CD8-positive, alpha-beta memory T cell (primary cell): ENCODE measurements at regions not wholly inside any gene's neighbourhood (a gene's known extent, or its start where the extent isn't known, plus 50 kb on each side); places are given as distances from the start of the nearest gene placed in this dataset.

Experiments
- CTCF ChIA-PET: fragments of 350-600 bp; sonication (Branson Sonifier 250); formaldehyde crosslinking; loops from one replicate; lab custom pipeline; 2021; ENCODE audit warnings: antibody characterized with exemption; lab: Charles Lee
- POLR2A ChIA-PET: fragments of 350-600 bp; sonication (Branson Sonifier 250); formaldehyde crosslinking; loops from one replicate; lab custom pipeline; 2021; ENCODE audit warnings: antibody characterized with exemption; lab: Charles Lee
- DNase-seq, 5 donors: peaks; one replicate each; pipeline versions ENCODE4 v3.0.0 to v3.0.0-alpha.2; 2020 to 2022; ENCODE audit warnings: mixed read lengths in 1 of 5
- H3K27ac ChIP-seq: one replicate; pipeline ENCODE4 v1.7.0; 2013; ENCODE audit warnings: low read depth, mild to moderate bottlenecking, low read length, moderate library complexity
- H3K27me3 ChIP-seq: 2 replicates; pipeline ENCODE4 v1.7.0; 2013; ENCODE audit warnings: low read length, mild to moderate bottlenecking; ENCODE audit not compliant: insufficient read depth, poor library complexity, severe bottlenecking
- H3K36me3 ChIP-seq: 2 replicates; pipeline ENCODE4 v1.7.0; 2013; ENCODE audit warnings: mild to moderate bottlenecking, low read length, moderate library complexity; ENCODE audit not compliant: insufficient read depth
- H3K4me1 ChIP-seq: 2 replicates; pipeline ENCODE4 v1.7.0; 2013; ENCODE audit warnings: mild to moderate bottlenecking, low read length, moderate library complexity; ENCODE audit not compliant: insufficient read depth
- H3K4me3 ChIP-seq: 2 replicates; pipeline ENCODE4 v1.7.0; 2013; ENCODE audit warnings: mild to moderate bottlenecking, low read length
- H3K9me3 ChIP-seq: 2 replicates; pipeline ENCODE4 v1.7.0; 2013; ENCODE audit warnings: mild to moderate bottlenecking, low read length
- H3K27ac Mint-ChIP-seq, 8 donors: one replicate each; pipeline ENCODE4 v1.8.0; 2020 to 2021; ENCODE audit warnings: mixed read lengths in 8 of 8, mild to moderate bottlenecking in 6 of 8, inconsistent platforms in 3 of 8, moderate library complexity in 3 of 8
- H3K27me3 Mint-ChIP-seq, 2 donors: one replicate each; pipeline ENCODE4 v1.8.0; 2020 to 2021; ENCODE audit warnings: mixed read lengths in 2 of 2, mild to moderate bottlenecking in 1 of 2, moderate library complexity in 1 of 2
- H3K36me3 Mint-ChIP-seq, 3 donors: one replicate each; pipeline ENCODE4 v1.8.0; 2020 to 2021; ENCODE audit warnings: mixed read lengths in 3 of 3, inconsistent platforms in 1 of 3, mild to moderate bottlenecking in 1 of 3
- H3K4me1 Mint-ChIP-seq, 3 donors: one replicate each; pipeline ENCODE4 v1.8.0; 2020 to 2021; ENCODE audit warnings: mixed read lengths in 3 of 3, inconsistent platforms in 1 of 3, mild to moderate bottlenecking in 1 of 3
- H3K4me3 Mint-ChIP-seq, 7 donors: one replicate each; pipeline ENCODE4 v1.8.0; 2020 to 2021; ENCODE audit warnings: mixed read lengths in 7 of 7, mild to moderate bottlenecking in 6 of 7, moderate library complexity in 4 of 7, inconsistent platforms in 2 of 7
- H3K9me3 Mint-ChIP-seq, 5 donors: one replicate each; pipeline ENCODE4 v1.8.0; 2020 to 2022; ENCODE audit warnings: mixed read lengths in 5 of 5, mild to moderate bottlenecking in 3 of 5, moderate library complexity in 2 of 5, inconsistent platforms in 1 of 5

DNA sequence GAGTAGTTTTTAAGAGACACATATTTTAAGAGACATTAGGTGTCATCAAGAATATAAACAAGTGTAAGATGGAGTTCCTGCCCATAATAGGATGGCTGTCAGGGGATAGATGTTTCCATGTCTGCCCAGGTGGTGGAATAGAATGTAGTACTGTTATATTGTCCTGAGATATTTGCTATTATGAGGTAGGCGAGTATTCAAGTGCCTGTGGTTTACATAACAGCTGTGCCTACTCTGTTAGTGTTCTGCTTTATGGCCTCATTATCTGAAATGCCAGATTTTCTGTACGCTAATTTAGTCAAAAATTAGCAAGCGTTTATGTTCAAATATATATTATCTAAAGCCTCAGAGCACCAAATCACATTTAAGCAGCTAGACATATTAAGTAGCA lies 360.2 kb upstream of the ROPN1 start:
- ChIA-PET CTCF (no interaction called here), POLR2A (no interaction called here)
- H3K27me3 Mint-ChIP-seq = peaks cover 3 to 10% of the 10 kb centered on the region in 2 donors
- no peaks in the 10 kb centered on the region for H3K36me3 Mint-ChIP-seq
- no peaks in the 10 kb centered on the region for H3K27me3 ChIP-seq
- no peak overlapping the region for H3K4me3 Mint-ChIP-seq
- H3K4me3 ChIP-seq = no peak overlapping the region
- no peaks in the 10 kb centered on the region for H3K4me1 Mint-ChIP-seq
- H3K4me1 ChIP-seq = no peaks in the 10 kb centered on the region
- DNase-seq = no peak
- no peaks in the 10 kb centered on the region for H3K36me3 ChIP-seq
- H3K27ac ChIP-seq = no peak overlapping the region
- H3K9me3 Mint-ChIP-seq = peaks cover 0 to 2% (median 0%) of the 10 kb centered on the region in 5 donors
- H3K27ac Mint-ChIP-seq = no peak overlapping the region
- H3K9me3 ChIP-seq = no peaks in the 10 kb centered on the region

DNA sequence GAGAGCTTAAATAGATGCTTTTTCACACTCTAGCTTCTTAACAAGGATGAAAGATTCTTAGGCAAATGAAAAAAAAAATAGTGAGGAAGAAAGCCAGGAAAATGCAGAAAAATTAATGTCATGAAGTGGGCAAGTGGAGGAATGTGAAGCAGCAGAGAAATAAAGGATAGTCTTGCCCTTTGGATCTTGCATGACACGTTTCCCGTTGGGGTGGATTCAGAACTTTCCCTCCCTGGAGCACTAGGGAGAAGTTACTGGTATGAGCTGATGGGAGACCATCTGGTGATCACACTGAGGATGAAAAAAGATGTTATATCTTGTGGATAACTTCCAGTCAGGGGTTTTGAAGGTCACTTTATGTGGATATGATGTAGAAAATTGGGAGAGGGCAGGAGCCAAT lies 361.8 kb upstream of the ROPN1 start:
- no peaks in the 10 kb centered on the region for H3K4me1 Mint-ChIP-seq
- H3K27me3 ChIP-seq = no peaks in the 10 kb centered on the region
- peaks cover 0 to 2% (median 0%) of the 10 kb centered on the region in 5 donors for H3K9me3 Mint-ChIP-seq
- no peak overlapping the region for H3K4me3 ChIP-seq
- no peaks in the 10 kb centered on the region for H3K9me3 ChIP-seq
- POLR2A ChIA-PET = no interaction called here
- no peak overlapping the region for H3K4me3 Mint-ChIP-seq
- peaks cover 3 to 10% of the 10 kb centered on the region in 2 donors for H3K27me3 Mint-ChIP-seq
- CTCF ChIA-PET = no interaction called here
- H3K4me1 ChIP-seq = no peaks in the 10 kb centered on the region
- H3K27ac Mint-ChIP-seq = no peak overlapping the region
- H3K27ac ChIP-seq = no peak overlapping the region
- no peaks in the 10 kb centered on the region for H3K36me3 Mint-ChIP-seq
- no peak for DNase-seq
- no peaks in the 10 kb centered on the region for H3K36me3 ChIP-seq

DNA sequence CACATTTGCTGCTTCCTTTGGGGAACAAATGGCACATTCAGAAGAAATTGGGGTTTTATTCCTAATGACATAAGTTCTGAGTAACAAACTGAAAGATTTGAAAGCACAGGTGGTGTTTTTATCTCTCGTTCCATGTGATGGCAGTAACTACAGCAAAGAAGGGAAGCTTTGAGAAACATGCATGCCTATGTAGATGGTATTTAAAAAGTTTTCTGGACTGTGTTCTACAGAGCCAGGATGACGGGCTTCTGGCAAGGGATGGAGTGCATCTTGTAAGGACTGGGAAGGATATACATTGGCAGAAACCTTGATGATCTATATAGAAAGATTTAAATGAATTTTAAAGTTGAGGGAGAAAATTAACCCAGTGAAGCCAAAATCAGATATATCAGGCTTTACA lies 362.2 kb upstream of the ROPN1 start:
- Mint-ChIP-seq H3K4me3 (no peak overlapping the region), H3K27me3 (peaks cover 3 to 13% of the 10 kb centered on the region in 2 donors), H3K36me3 (no peaks in the 10 kb centered on the region), H3K4me1 (no peaks in the 10 kb centered on the region), H3K9me3 (peaks cover 0 to 3% (median 0%) of the 10 kb centered on the region in 5 donors), H3K27ac (no peak overlapping the region)
- H3K27ac ChIP-seq = no peak overlapping the region
- POLR2A ChIA-PET = no interaction called here
- no peaks in the 10 kb centered on the region for H3K4me1 ChIP-seq
- CTCF ChIA-PET = no interaction called here
- no peak for DNase-seq
- no peaks in the 10 kb centered on the region for H3K9me3 ChIP-seq
- no peaks in the 10 kb centered on the region for H3K27me3 ChIP-seq
- H3K36me3 ChIP-seq = no peaks in the 10 kb centered on the region
- H3K4me3 ChIP-seq = no peak overlapping the region

DNA sequence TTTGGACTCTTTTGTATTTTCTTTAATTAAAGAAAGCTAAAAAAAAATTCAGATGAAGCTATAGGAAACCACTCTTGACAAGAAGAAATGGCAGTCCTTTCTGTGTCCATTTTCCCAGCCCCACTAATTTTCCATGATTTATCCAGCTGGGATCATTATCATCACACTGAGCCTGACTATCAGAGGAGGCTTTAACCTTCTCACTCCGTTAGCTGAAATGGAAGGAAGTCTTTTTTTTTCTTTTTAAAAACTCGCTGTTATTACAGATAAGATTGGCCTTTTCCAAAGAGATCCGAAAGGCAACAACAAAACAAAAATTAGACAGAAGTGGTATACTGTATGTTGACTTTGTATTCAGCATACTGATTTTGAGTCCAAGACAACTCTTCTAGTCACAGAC lies 366.2 kb upstream of the ROPN1 start:
- Histone ChIP-seq H3K9me3 (no peaks in the 10 kb centered on the region), H3K36me3 (no peaks in the 10 kb centered on the region), H3K4me3 (no peak overlapping the region), H3K27me3 (no peaks in the 10 kb centered on the region), H3K4me1 (no peaks in the 10 kb centered on the region), H3K27ac (no peak overlapping the region)
- no peak for DNase-seq
- Mint-ChIP-seq H3K27ac (no peak overlapping the region), H3K9me3 (peaks cover 0 to 6% (median 0%) of the 10 kb centered on the region in 5 donors), H3K4me3 (no peak overlapping the region), H3K4me1 (no peaks in the 10 kb centered on the region), H3K36me3 (no peaks in the 10 kb centered on the region), H3K27me3 (peaks cover 3 to 29% of the 10 kb centered on the region in 2 donors)
- ChIA-PET CTCF (no interaction called here), POLR2A (no interaction called here)

DNA sequence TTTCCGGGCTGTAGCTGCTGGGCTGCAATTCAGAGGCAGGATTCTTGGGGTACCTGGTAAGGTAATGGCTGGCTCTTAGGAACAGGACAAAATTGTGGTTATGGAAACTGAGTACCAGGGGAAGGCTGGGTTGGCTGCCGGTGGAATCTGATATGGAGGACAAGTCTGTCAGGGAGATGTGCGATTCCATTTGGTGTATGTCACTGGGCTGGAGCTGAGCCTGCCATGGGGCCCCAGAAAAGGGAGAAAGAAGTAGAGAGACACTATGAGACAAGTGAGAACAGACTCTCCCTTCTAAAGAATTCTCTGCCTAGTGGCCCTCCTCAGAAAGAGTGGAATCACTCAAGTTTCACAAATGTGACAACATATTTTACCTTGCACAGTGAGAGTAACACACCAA lies 368.2 kb upstream of the ROPN1 start:
- H3K4me1 Mint-ChIP-seq = no peaks in the 10 kb centered on the region
- Histone ChIP-seq H3K4me3 (no peak overlapping the region), H3K4me1 (no peaks in the 10 kb centered on the region), H3K27ac (no peak overlapping the region), H3K9me3 (no peaks in the 10 kb centered on the region), H3K36me3 (no peaks in the 10 kb centered on the region), H3K27me3 (no peaks in the 10 kb centered on the region)
- H3K27me3 Mint-ChIP-seq = peaks cover 3 to 29% of the 10 kb centered on the region in 2 donors
- ChIA-PET CTCF (no interaction called here), POLR2A (no interaction called here)
- H3K36me3 Mint-ChIP-seq = no peaks in the 10 kb centered on the region
- no peak overlapping the region for H3K4me3 Mint-ChIP-seq
- no peak for DNase-seq
- peaks cover 0 to 6% (median 0%) of the 10 kb centered on the region in 5 donors for H3K9me3 Mint-ChIP-seq
- H3K27ac Mint-ChIP-seq = no peak overlapping the region

- POLR2A ChIA-PET = no interaction called here
- Mint-ChIP-seq H3K27ac (no peak overlapping the region), H3K4me3 (no peak overlapping the region), H3K27me3 (peaks cover 3 to 29% of the 10 kb centered on the region in 2 donors), H3K4me1 (no peaks in the 10 kb centered on the region), H3K36me3 (no peaks in the 10 kb centered on the region), H3K9me3 (peaks cover 0 to 6% (median 0%) of the 10 kb centered on the region in 5 donors)
- H3K36me3 ChIP-seq = no peaks in the 10 kb centered on the region
- H3K4me1 ChIP-seq = no peaks in the 10 kb centered on the region
- no peaks in the 10 kb centered on the region for H3K27me3 ChIP-seq
- CTCF ChIA-PET = no interaction called here
- H3K4me3 ChIP-seq = no peak overlapping the region
- H3K9me3 ChIP-seq = no peaks in the 10 kb centered on the region
- no peak for DNase-seq
- H3K27ac ChIP-seq = no peak overlapping the region
Observed at GRCh38 chr3:124360563-124360962, 368.6 kb upstream of the ROPN1 start.

- H3K27ac Mint-ChIP-seq = no peak overlapping the region
- POLR2A ChIA-PET = no interaction called here
Observed at GRCh38 chr3:124361566-124361965, 368.7 kb upstream of the UMPS start.

DNA sequence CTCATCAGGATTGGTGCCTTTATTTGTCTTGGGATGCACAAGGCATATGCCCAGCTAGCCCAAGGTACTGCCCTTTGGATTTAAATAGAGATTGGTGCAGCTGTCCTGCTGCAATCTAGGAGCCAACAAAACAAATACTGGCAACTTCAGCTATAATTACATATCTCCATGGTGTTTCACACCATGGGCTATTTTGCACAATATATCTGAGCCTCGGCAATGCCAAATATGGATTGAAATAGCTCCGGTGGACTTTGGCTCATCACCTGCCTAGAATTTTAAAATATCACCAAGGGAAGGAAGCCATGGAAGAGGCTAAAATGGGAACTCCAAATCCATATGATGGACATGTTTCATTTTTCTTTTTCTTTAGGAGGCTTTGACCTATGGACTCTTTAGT lies 367.8 kb upstream of the UMPS start:
- Histone ChIP-seq H3K27me3 (no peaks in the 10 kb centered on the region), H3K27ac (no peak overlapping the region), H3K36me3 (no peaks in the 10 kb centered on the region), H3K4me1 (no peaks in the 10 kb centered on the region), H3K9me3 (no peaks in the 10 kb centered on the region), H3K4me3 (no peak overlapping the region)
- ChIA-PET CTCF (no interaction called here), POLR2A (no interaction called here)
- H3K36me3 Mint-ChIP-seq = no peaks in the 10 kb centered on the region
- no peak overlapping the region for H3K4me3 Mint-ChIP-seq
- peaks cover 3 to 19% of the 10 kb centered on the region in 2 donors for H3K27me3 Mint-ChIP-seq
- H3K27ac Mint-ChIP-seq = no peak overlapping the region
- DNase-seq = no peak
- peaks cover 0 to 6% (median 0%) of the 10 kb centered on the region in 5 donors for H3K9me3 Mint-ChIP-seq
- no peaks in the 10 kb centered on the region for H3K4me1 Mint-ChIP-seq

More at GRCh38 chr3:124361566-124361965, 368.7 kb upstream of the UMPS start:
- Mint-ChIP-seq H3K27me3 (peaks cover 3 to 25% of the 10 kb centered on the region in 2 donors), H3K4me3 (no peak overlapping the region), H3K9me3 (peaks cover 0 to 6% (median 0%) of the 10 kb centered on the region in 5 donors), H3K36me3 (no peaks in the 10 kb centered on the region), H3K4me1 (no peaks in the 10 kb centered on the region)
- Histone ChIP-seq H3K27me3 (no peaks in the 10 kb centered on the region), H3K4me1 (no peaks in the 10 kb centered on the region), H3K27ac (no peak overlapping the region), H3K36me3 (no peaks in the 10 kb centered on the region), H3K4me3 (no peak overlapping the region), H3K9me3 (no peaks in the 10 kb centered on the region)
- CTCF ChIA-PET = no interaction called here
- no peak for DNase-seq

DNA sequence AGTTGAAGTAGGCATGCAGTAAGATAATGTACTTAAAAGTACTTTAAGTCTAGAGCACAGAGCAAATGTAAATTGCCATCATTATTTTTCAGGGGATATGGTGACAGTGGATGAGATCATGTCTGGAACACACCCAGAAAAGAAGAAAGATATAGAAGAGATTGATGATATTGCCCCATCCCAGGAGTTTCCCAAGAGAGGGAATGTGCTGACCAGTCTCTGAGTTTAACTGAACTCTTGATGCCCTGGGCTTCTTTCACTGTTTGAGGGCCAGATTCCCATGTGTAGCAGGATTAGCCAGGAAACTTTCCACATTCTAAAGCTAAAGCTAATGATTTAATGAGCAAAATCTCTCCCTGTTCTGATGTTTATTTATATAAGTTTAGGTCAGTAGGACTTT lies 366.8 kb upstream of the UMPS start:
- Mint-ChIP-seq H3K36me3 (no peaks in the 10 kb centered on the region), H3K4me3 (no peak overlapping the region), H3K27me3 (peaks cover 3 to 19% of the 10 kb centered on the region in 2 donors), H3K4me1 (no peaks in the 10 kb centered on the region), H3K27ac (no peak overlapping the region), H3K9me3 (peaks cover 0 to 6% (median 0%) of the 10 kb centered on the region in 5 donors)
- H3K27me3 ChIP-seq = no peaks in the 10 kb centered on the region
- H3K4me1 ChIP-seq = no peaks in the 10 kb centered on the region
- POLR2A ChIA-PET = no interaction called here
- H3K9me3 ChIP-seq = no peaks in the 10 kb centered on the region
- no peak for DNase-seq
- H3K4me3 ChIP-seq = no peak overlapping the region
- H3K36me3 ChIP-seq = no peaks in the 10 kb centered on the region
- CTCF ChIA-PET = no interaction called here
- no peak overlapping the region for H3K27ac ChIP-seq
